Suppressor macrophage treated with lipopolysaccharide for 1 hour (primary cell): ENCODE measurements at regions not wholly inside any gene's neighbourhood (a gene's known extent, or its start where the extent isn't known, plus 50 kb on each side); places are given as distances from the start of the nearest gene placed in this dataset.

Source experiments
- DNase-seq, 3 donors: peaks; one replicate each; pipeline ENCODE4 v3.0.0-alpha.2; 2020 to 2022

GRCh38 chr13:61810065-61810464 lies 394.4 kb upstream of the PCDH20 start:
- no peak for DNase-seq

DNA sequence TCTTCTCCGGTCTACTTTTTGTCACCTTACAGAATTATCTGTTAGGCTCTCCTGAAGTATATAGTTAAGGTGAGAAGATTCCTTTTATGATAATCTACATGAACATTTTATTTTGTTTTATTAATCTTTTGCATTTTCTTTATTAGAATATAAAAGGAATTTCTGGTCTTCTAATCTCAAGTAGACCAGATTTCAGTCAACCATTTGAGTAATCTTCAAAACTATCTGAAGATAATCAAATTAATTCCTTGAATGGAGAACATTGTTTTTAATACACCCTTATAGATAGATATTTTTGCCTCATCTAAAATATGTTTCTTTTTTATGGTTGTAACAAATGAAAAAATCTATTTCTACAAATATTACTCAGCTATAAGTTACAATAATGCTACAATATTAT lies 381.7 kb upstream of the PCDH20 start:
- DNase-seq: no peak

DNA sequence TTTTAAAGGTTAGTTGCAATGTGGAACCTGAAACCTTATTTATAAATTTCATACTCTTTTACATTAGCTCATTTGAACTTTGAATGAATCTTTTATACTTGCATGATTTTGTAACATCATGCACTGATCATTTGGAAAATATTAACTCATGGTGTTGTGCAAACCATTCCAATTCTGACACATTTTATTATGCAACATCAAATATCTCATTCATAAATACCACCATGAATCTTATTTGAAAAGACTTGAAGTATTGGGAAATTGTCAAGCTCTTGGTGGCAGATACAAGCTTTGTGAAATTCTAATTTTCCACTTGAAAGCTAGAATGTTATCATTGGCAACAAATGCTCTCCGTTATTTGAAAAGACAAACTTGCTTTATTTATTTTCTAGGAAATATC lies 379.9 kb upstream of the PCDH20 start:
- DNase-seq: no peak

DNA sequence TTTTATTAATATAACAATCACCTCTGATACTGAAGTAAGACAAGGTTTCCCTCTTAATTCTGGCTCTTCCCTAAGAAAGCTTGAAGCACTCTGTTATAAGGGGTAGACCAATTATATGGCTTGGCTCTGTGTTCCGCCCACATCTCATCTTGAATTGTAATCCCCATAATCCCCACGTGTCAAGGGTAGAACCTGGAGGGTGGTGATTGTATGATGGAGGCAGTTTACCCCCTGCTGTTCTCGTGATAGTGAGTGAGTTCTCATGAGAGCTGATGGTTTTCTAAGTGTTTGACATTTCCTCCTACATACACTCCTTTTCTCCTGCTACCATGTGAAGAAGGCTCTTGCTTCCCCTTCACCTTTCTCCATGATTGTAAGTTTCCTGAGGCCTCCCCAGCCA lies 363.8 kb upstream of the PCDH20 start:
- no peak for DNase-seq

DNA sequence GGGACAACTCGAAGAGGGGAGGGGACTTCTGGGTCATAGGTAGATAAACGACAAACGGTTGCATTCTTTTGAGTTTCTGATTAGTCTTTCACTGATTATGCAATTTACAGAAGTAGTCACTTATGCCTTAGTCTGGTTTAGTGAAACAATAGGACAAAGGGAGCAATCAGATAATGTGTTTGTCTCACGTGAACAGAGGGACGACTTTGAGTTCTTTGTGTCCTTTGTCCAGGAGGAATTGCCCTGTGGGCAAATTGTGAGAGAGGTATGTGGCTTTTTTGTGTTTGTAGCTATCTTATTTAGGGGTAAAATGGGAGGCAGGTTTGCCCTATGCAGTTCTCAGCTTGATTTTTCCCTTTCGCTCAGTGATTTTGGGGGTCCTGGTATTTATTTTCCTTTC lies 362.9 kb upstream of the PCDH20 start:
- DNase-seq: no peak

GRCh38 chr13:61777899-61778298 lies 362.2 kb upstream of the PCDH20 start:
- DNase-seq: no peak

DNA sequence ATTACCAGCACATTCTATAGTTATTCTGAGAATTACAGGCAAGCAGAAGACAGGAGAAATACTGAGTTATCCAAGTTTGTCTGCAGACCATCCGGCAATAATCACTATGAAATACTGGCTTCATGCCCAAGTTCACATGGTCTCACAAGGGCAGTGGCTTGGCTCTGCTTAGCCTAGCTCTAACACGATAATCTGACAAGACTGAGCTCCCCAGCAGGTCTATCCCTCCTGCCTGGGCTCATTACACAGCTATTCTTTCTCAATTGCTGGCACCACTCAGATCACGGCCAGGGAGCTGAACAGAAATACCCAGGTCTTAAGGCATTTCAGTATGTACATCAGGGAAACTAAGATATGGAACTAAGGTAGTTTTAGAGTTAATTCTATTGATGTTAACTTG lies 361.6 kb upstream of the PCDH20 start:
- no peak for DNase-seq

- no peak for DNase-seq
These were observed 359.3 kb upstream of the PCDH20 start for GRCh38 chr13:61774903-61775302.

- no peak for DNase-seq
These were observed 355.0 kb upstream of the PCDH20 start for GRCh38 chr13:61770681-61771080.

- DNase-seq: no peak
These were observed 352.5 kb upstream of the PCDH20 start for GRCh38 chr13:61768175-61768574.

DNA sequence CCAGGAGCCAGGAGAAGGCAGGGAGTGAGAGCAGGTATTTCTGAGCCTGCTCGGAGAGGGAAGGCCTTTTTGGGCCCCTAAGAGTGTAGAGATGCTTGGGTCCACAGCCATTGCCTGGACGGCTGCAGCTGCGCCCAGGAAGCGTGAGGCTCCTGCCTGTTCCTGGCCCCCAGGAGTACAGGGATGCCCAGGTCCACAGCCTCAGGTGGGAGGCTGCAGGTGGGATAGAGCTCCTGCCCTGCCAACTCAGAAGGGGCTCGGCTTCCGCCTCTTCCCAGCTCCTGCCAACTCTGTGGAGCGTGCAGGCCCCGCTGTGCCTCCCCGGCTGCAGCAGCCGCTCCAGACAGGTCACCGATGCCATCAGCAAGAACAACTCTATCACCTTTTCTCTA lies 351.0 kb upstream of the PCDH20 start:
- DNase-seq: no peak

DNA sequence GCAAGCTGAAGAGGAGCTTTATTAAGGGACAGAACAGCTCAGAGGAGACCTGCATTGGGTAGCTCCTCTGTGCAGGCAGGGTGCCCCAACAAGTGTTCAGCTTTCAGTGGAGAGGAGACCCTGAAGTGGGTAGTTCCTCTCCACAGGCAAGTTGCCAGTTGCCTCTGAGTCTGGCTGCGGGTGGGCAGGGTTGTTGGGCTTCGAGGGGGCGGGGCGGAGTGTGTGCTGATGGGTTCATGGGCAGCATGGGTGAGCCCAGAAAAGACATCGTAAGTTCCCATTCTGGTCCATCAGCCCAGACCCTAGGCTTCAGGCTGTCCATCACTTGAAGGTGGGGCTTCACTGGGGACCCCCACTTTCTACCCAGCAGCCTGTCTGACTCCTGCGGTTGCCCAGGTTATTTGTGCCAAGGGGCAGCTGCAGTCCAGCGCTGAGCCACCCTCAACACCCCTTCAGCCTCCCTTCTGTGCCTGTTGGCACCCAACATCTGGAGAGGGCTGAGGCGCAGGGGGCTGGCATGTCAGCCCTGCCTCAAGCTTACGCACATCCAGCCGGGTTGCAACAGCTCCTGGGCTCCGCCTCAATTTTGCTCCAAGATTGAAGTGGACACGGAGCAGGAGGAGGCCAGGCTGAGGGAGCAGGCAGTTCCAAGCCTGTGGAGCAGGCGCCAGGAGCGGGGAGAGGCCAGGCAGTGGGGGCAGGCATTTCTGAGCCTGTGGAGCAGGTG lies 350.5 kb upstream of the PCDH20 start:
- no peak for DNase-seq

GRCh38 chr13:61765181-61765742 lies 349.6 kb upstream of the PCDH20 start:
- DNase-seq: no peak

GRCh38 chr13:61761690-61762089 lies 346.0 kb upstream of the PCDH20 start:
- no peak for DNase-seq

DNA sequence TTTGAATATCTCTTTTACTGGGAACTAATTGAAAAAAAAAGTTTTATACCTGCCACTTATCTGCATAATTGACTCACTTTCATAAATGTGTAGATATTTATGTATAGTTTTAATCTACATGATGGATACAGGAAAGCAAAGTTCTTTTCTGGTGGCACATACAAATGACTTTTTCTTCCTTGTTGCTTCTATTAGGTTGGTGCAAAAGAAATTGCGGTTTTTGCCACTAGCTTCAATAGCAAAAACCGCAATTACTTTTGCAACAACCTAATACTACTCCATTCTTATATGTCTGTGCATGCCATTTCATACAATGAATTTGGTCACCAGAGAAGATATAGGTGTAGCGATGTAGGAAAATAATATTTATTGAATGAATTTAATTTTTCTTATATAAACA lies 344.5 kb upstream of the PCDH20 start:
- DNase-seq: no peak

DNA sequence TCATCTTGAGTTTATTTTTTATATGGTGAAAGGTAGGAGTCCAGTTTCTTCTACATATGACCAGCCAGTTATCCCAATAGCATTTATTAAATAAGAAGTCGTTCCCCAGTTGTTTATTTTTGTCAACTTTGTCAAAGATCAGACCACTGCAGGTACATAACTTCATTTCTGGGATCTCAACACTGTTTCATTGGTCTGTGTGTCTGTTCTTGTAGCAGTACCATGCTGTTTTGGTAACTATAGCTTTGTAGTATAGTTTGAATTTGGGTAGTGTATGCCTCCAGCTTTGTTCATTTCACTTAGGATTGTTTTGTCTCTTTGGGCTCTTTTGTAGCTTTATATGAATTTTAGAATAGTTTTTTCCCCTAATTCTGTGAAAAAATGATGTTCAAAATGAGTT lies 340.4 kb upstream of the PCDH20 start:
- DNase-seq: no peak

GRCh38 chr13:61751039-61751438 lies 335.4 kb upstream of the PCDH20 start:
- DNase-seq: no peak

- no peak for DNase-seq
These were observed 322.6 kb upstream of the PCDH20 start for GRCh38 chr13:61738236-61738750.

- no peak for DNase-seq
These were observed 319.0 kb upstream of the PCDH20 start for GRCh38 chr13:61734683-61735082.

DNA sequence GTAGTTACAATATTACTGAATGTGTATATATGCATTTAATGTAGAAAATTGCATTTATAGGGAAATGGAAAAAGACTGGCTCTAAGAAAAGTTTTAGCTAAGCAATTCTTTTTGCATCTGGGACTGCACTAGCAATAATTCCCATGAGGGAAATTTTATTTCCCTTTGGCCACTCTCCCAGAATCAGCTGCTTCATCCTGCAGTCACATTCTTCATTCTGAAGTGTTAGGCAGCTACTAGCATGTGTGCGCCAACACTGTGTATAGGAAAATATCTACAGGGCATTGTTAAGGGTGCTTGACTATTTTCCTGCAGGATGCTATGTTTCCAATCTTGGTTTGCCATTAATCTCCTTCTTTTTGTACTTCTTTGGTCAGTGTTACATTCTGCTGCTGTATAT lies 312.8 kb upstream of the PCDH20 start:
- DNase-seq: no peak

GRCh38 chr13:61727767-61728166 lies 312.1 kb upstream of the PCDH20 start:
- no peak for DNase-seq

DNA sequence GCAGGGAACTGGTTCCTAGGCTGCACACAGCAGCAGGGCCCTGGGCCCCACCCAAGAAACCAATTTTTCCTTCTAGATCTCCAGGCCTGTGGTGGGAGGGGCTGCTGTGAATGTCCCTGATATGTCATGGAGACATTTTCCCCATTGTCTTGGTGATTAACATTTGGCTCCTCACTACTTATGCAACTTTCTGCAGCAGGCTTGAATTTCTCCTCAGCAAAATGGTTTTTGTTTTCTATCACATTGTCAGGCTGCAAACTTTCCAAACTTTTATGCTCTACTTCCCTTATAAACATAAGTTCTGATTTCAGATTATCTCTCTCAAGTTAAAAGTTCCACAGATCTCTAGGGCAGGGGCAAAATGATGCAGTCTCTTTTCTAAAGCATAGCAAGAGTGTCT lies 310.2 kb upstream of the PCDH20 start:
- no peak for DNase-seq

GRCh38 chr13:61722119-61722518 lies 306.5 kb upstream of the PCDH20 start:
- DNase-seq: no peak

DNA sequence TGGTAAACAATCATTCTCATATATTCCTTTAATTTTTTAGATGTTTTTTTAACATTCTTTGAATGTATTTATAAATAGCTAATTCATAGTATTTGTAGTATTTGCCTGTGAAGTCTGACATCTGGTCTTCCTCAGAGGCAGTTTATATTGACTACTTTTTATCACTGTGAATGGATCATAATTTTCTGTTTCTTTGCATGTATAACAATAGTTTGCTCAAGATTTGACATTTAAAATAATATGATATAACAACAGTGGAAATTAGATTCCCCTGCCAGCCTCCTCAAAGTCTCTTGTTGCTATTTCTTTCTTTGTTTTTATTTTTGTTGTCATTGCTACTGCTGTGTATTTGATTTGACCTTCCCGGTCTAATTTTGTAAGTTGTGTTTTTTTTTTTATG lies 297.0 kb upstream of the PCDH20 start:
- no peak for DNase-seq

GRCh38 chr13:61709258-61709657 lies 293.6 kb upstream of the PCDH20 start:
- no peak for DNase-seq
